Left hindlimb (tissue), 1 donor: ENCODE measurements at regions not wholly inside any gene's neighbourhood (a gene's known extent, or its start where the extent isn't known, plus 50 kb on each side); places are given as distances from the start of the nearest gene placed in this dataset.
A peak's percentile ranks its signal among the peaks of the same experiment; 100 is the strongest.

Source experiments
- DNase-seq: peaks from one replicate; pipeline ENCODE4 v3.0.0-alpha.2; 2018

DNA sequence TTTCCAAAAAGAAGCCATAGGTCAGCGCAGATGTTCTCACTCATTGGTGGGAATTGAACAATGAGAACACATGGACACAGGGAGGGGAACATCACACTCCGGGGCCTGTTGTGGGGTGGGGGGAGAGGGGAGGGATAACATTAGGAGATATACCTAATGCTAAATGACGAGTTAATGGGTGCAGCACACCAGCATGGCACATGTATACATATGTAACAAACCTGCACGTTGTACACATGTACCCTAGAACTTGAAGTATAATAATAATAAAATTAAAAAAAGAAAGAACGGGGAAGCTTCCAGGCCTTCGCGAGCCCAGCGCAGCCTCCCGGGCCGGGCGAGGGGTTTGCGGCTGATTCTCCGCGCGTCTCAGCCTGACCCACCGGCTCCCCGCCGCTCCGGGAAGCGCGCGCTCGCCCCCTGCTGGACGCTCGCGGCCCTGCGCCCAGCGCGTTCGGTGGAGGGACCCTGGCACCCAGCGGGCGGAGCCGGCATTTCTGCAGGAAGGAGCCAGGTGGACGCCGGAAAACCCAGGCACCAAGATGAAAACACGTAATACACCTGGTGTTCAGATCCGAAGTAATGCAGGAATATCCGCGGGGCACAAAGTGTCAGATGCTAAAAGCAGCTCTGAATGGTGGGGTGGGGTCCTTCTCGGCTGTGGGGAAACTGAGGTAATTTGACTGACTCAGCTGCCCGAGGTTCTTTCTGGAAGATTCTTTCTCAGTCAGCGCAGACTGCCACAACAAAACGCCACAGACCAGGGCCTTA is 67.1 kb upstream of the PPP1R26 start:
- peak; percentile 75 for DNase-seq

DNA sequence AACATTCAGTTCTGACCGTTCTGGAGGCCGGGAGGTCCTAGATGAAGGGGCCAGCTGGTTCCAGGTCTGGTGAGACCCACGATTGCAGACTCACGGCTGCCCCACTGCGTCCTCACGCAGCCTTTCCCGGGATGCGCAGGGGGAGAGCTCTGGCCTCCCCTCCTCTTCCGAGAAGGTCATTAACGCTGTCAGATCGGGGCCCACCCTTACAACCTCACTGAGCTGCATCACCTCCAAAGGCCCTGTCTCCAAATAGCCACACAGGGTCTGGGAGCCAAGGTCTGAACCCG is 66.6 kb upstream of the PPP1R26 start:
- no peak for DNase-seq

DNA sequence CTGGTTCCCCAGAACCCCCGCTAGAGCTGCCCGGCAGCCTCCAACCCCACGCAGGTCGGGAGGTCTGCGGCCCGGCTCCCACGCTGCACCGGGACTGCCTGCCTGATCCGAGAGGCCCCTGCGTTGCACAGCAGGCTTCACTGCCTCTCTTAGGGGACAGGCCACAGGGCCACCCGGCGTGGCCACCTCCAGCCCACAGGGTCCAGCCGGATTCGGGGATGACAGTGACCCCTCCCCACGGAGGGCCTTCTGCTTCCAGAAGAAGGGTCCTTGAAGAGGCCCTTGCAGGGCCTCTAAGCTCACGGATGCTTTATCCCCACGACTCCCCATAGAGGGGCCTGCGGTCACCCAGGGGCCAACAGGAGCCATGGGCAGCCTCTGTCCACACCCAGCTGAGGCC is 66.1 kb upstream of the PPP1R26 start:
- no peak for DNase-seq

DNA sequence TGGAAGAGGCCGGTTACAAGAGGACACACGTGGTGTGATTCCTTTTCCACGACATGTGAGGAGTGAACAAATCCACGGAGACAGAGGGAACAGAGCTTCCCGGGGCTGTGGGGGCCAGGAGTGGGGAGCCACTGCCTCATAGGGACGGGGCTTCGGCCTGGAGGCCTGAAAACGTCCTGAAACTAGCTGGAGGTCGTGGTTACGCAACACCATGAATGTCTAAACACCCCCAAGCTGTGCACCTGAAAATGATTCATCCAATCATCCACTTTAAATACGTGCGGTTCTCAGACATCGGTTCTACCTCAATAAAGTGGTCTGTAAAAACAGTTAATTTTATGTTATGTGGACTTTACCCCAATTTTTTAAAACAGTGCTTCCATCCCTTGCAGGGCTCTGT is 65.3 kb upstream of the PPP1R26 start:
- DNase-seq: no peak

DNA sequence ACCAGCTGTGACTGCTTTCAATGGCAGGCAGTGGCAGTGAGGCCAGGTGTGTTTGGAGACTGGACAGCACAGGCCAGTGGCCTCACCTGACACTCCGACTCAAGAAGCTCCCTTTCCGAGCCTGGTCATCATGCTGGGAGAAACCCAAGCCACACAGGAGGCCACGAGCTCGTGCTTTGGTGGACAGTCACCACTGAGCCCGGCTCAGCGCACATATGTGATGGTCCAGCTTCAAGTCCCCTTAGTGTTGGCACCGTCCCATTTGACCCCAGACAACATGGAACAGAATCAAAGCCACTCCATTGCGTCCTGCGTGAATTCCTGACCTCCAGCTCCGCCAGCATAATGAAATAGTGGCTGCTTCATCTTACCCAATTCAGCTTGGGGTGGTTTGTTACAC is 64.0 kb upstream of the PPP1R26 start:
- no peak for DNase-seq

DNA sequence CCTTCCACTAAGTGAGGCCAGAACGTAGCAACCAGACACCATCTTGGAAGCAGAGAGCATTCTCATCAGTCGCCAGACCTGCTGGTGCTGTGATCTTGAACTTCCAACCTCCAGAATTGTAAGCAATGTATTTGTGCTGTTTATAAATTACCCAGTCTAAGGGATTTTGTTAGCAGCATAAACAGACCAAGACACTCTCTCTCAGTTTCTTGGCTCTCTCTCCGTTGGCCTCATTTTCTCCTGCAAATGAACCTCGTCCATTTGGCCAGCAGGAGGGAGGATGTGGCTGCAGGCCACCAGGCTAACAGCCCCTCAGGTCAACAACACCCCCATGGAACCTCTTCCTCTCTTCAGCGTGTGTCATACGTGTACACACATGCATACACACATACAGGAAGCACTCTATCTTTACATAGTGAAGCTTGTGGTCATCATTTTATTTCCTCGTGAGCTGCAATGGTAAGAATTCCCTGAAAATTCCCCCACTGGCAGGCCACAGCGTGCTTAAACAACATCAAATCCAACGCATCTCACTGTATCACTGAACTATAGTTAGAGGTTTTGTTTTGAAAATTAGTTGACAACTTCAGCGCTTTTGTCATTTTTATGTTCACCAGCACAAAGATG is 62.8 kb upstream of the PPP1R26 start:
- DNase-seq: no peak

DNA sequence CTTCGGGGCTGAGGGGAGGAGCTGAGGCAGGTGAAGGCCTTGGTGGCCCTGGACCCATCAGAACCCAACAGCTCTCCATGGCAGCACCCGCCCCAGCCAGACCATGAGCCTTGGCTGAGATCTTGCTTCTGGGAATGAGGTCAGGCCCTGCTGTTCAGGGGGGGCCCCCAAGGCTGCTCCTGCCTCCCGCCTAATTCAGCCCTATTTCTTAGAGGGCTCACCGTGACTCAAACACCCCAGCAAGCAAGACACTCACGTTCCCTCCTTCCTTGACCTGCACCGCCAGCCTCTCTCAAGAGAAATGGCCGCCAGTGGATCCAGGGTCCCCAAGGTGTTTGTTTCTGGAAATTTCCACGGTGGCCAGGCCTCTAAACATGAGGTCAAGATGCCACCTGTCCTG is 61.4 kb upstream of the PPP1R26 start:
- no peak for DNase-seq

DNA sequence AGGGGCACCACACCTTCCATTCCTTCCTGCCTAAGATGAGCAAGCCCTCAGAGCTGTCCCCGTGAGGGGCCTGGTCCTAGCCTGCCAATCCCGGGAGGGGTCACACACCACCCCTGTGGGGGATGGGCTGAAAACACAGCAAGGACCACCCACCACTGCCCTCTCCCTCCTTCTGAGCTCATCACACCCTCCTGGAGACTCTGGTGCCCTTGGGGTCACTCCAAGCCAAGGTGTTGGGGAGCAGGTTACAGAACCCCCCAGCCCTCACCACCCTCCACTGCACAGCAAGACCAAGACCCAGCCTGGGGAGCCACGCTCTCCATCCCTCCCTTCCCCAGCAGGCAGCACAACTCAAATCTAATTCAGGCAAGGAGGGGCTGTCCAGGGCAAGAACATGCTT is 60.5 kb upstream of the PPP1R26 start:
- no peak for DNase-seq

DNA sequence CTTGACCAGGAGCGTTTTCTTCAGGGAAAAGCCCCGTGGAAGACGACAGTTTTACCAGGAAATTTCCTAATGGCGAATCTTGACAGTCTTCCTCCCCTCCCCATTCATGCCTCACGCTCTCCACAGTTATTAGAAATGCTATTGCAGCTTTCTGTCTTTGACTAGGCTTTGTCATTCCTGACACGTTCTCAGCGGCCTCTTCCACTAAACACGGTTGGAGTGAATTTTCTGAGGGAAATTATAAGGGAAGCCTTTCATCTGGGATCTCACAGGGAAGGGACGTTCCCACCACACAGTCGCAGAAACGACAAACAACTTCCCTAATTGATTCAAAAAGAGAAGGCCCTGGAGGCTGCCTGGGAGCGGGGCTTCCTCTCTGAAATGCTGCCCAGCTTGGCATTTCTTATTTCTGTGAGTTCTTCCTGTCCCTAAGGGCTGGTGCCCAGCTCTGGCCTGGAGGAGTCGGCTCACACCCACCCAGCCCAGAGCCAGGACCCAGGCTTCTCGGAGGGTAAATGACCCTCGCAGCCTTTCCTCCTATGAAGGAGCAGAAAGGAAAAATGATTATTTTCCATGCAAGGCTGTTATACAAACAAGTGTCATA is 57.1 kb upstream of the PPP1R26 start:
- DNase-seq: no peak

DNA sequence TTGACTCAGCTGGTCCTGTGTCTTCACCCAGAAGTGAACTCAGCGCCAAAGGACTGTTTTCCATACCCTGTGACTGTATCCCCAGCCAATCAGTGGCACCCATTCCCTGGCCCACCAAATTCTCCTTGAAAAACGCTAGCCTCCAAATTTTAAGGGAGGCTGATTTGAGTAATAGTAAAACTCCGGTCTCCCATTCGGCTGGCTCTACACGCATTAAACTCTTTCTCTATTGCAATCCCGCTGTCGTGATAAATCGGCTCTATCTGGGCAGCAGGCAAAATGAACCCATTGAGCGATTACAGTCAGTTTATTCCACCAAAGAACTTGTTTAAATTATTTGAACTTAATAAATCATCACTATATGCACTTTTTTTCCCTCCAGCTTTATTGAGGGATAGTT is 55.9 kb upstream of the PPP1R26 start:
- no peak for DNase-seq
